ENCODE measurements at regions not wholly inside any gene's neighbourhood (a gene's known extent, or its start where the extent isn't known, plus 50 kb on each side); places are given as distances from the start of the nearest gene placed in this dataset.

- TF ChIP-seq CTCF (IDR thresholded peaks at IDR 0.05) = no peak
- TF ChIP-seq POLR2A (IDR thresholded peaks at IDR 0.05) = no peak
- no peak for TF ChIP-seq POLR2AphosphoS5 (IDR thresholded peaks at IDR 0.05)
Measured at GRCh38 chr13:84234416-84234815, 352.1 kb upstream of the SLITRK1 start.

All from breast epithelium (tissue), 3 donors.